CMK (cell line): ENCODE measurements at regions not wholly inside any gene's neighbourhood (a gene's known extent, or its start where the extent isn't known, plus 50 kb on each side); places are given as distances from the start of the nearest gene placed in this dataset.

Experiments
- DNase-seq: peaks from one replicate; pipeline ENCODE4 v3.0.0-alpha.2; 2010; ENCODE audit warnings: low read depth

GRCh38 chr6:102407886-102408741, 1014.6 kb downstream of the GRIK2 start:
- no peak for DNase-seq

- no peak for DNase-seq
Observed at GRCh38 chr6:102405860-102406259, 1012.4 kb downstream of the GRIK2 start.

DNA sequence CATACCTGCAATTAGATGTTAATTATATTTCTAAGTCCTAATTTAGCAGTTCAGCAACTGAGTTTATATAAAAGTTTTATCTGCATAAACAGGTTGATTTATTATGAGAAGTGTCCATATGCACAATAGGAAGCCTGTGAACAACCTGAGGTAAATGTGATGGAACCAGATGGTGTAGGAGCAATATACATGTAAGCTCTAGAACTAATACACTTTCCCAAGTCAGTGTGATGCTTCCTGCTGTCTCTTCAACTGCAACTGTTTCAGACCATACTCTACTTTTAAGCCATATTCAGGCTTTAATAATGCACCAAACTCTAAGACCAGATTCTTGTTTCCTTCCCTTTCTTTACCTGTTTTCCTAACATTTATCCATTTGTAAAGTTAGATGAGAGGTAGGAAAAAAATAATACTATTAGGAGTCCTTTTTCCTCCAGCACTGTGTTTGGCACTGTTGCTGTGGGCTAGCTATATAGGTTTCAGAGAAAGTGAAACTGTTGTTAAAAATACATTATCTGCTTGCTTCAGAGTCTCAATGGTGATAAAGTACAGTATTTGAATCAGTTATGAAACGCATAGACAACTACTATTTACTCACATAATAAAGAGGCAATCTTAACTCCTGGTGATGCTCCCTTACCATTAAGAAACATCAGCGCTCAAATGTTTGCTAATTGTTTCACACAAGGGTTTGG, 1009.3 kb downstream of the GRIK2 start:
- no peak for DNase-seq

- DNase-seq: no peak
Observed at GRCh38 chr6:102398788-102399390, 1005.4 kb downstream of the GRIK2 start.

DNA sequence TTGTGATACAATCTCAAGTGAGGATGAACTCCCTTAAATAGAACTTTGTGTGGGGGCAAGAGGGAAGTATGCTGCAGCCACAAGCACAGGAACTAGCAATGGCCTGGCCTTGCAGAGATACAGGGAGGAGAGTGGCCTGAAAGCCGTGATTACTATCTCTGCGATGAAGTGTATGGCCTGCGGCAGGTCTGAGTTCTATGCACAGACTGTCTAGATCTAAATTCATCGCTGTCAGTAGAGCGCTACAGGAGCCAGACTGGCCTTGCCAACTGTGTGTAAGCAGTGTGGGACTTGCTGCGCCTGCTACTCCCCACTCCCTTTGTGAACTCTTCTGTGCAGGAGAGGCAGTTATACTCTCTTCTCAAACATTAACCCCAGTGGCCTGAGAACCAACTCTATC, 997.0 kb downstream of the GRIK2 start:
- DNase-seq: peak; percentile 64

GRCh38 chr6:102389994-102390393, 996.5 kb downstream of the GRIK2 start:
- DNase-seq: no peak

- no peak for DNase-seq
Observed at GRCh38 chr6:102387326-102388033, 994.0 kb downstream of the GRIK2 start.

DNA sequence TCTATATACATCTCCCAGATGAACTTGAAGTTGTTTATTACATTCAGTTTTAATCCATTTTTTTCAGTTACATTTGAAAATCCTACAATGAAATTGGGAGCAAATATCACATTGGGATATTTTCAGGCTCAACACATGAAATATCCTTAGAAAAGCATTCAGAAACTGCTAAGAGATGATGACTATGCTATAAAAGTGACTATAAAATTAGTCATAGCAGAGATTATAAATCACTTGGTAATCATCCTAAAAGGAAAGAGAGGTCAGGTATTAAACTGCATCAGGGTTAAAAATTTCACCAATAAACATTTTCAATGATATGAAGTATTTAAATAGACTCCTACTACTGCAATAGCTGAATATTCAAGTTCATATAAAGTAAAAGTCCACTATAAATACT, 987.7 kb downstream of the GRIK2 start:
- DNase-seq: no peak

- no peak for DNase-seq
Observed at GRCh38 chr6:102356170-102356569, 962.7 kb downstream of the GRIK2 start.

- DNase-seq: no peak
Observed at GRCh38 chr6:102355578-102355977, 962.1 kb downstream of the GRIK2 start.

DNA sequence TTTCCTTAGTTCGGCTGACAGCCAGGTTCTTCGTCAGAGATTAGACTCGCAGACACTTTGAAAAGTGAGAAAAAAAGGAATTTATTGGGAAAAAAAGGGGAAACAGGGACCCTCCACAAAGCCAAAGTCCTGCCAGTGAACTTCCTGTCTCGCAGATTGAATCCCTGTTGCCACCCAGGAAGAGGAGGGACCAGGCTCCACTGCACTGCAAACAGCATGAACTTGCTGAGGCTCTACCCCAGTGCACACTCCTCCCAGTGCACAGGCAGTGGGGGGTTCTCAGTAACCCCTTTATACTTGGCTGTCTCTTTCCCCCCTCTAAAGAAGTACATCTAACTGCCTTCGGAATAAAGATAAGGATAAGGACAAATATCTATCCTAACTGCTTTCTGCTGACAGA, 959.0 kb downstream of the GRIK2 start:
- DNase-seq: no peak

DNA sequence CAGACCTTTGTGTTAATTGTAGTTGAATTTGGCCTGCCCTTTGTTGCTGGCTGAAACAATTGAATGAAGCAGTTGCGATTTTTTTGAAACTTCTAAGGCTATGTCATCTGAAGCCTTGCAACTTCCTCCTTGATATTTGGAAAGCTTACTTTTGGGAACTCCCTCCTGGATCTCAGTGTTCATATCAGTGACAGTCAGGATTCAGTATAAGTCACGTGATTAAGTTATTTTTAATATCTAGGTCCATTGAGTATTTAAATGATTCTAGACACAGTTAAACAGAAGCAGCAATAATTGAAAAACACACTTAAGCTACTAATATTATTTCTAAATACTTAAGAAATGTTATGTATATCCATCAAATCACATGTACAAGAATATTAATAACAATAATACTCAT, 951.3 kb downstream of the GRIK2 start:
- no peak for DNase-seq

- DNase-seq: no peak
Observed at GRCh38 chr6:102340311-102340710, 946.8 kb downstream of the GRIK2 start.

DNA sequence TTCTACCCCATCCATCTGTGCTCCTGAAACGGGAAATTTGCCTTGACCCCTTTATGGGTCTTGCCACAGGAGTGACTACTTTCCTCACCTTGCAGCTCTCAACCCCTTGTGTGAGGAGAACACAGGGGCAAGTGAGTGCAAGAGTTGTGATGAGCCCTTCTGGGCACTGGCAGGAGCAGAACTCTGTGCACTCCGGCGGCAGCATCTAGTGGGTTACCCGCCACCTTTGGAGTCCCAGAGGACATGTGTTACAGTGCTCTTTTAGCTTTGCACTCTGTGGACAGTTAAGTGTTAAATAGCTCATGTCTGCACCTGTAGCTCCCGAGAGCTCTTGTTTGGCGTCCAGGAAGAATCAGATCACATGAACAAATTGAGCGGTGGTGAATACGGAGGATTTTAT, 940.2 kb downstream of the GRIK2 start:
- DNase-seq: no peak

- no peak for DNase-seq
Observed at GRCh38 chr6:102327697-102328225, 934.3 kb downstream of the GRIK2 start.

DNA sequence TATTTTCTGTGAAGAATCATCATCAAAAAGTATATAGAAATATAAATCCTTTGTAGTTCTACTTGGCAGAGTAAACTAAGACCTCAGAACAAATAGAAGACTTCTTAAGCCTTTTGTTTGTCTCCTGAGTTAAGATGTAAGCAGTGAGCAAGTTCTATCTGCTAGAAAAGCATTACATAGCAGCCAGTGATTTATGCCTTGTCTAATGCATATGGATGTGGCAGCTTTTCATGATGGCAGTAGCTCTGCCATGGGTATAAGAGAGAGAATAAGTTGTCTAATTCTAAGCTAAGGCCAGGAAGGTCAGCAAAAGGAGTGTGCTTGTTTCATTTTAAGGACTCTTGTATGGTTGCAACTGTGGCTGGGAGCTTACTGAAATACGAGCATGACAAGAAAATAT, 920.2 kb downstream of the GRIK2 start:
- DNase-seq: no peak

GRCh38 chr6:102309700-102310099, 916.2 kb downstream of the GRIK2 start:
- no peak for DNase-seq

- no peak for DNase-seq
Observed at GRCh38 chr6:102300350-102300749, 906.8 kb downstream of the GRIK2 start.

DNA sequence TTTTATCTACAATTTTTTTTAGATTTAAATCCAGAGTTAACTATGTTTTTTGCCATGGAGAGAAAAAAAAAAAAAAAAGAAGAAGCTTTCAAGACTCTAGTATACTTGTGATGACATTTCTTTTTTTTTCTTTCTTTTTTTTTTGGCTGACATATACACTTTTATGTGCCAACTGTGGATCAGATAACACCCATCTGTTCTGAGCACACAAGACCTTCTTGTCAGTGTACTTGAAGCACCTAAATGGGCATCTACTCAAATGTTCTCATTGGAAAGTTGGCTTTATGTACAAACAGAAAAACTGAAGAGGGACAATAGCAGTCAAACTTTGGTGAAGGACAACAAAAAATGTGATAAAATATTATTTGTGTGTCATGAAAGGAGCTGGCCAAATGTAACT, 904.5 kb downstream of the GRIK2 start:
- DNase-seq: no peak
